HEK293 (cell line): ENCODE measurements at regions not wholly inside any gene's neighbourhood (a gene's known extent, or its start where the extent isn't known, plus 50 kb on each side); places are given as distances from the start of the nearest gene placed in this dataset.

Experiments used
- CTCF ChIA-PET: fragments of 350-600 bp; formaldehyde crosslinking; extraction: SDS; loops from one replicate; lab custom pipeline; 2021; ENCODE audit warnings: antibody characterized with exemption; lab: Yijun Ruan, JAX
- POLR2A ChIA-PET: fragments of 300-600 bp; formaldehyde crosslinking; extraction: SDS; loops from one replicate; lab custom pipeline; 2020; ENCODE audit warnings: antibody characterized with exemption, inconsistent platforms; lab: Yijun Ruan, JAX
- H3K27ac ChIP-seq: fragments of 200-500 bp; sonication (Bioruptor generic); 2 replicates; pipeline ENCODE4 v1.5.1; 2014; ENCODE audit warnings: low read depth, low read length, control low read depth, inconsistent platforms; ENCODE audit errors: extremely low read depth
- H3K36me3 ChIP-seq, 2 experiments: fragments of 200-500 bp in 1 of 2; sonication (Bioruptor generic) in 1 of 2; 1 replicate in 1 of 2; 2 replicates in 1 of 2; pipeline ENCODE4 v1.5.1; 2014 to 2017; ENCODE audit warnings: inconsistent platforms in 2 of 2, low read length in 2 of 2; ENCODE audit not compliant: control insufficient read depth in 2 of 2, insufficient read depth in 1 of 2
- H3K4me1 ChIP-seq: fragments of 200-500 bp; sonication (Bioruptor generic); 2 replicates; pipeline ENCODE4 v1.5.1; 2014; ENCODE audit warnings: mild to moderate bottlenecking, low read length, inconsistent platforms; ENCODE audit not compliant: control insufficient read depth, insufficient read depth
- H3K4me3 ChIP-seq: 2 replicates; pipeline ENCODE4 v1.5.1; 2011; ENCODE audit warnings: low read depth, mild to moderate bottlenecking, control low read depth, low read length, moderate library complexity
- H3K9me3 ChIP-seq: fragments of 200-500 bp; sonication (Bioruptor generic); 2 replicates; pipeline ENCODE4 v1.5.1; 2014; ENCODE audit warnings: low read depth, low read length, inconsistent platforms; ENCODE audit not compliant: control insufficient read depth, insufficient read depth
- GFI1B ChIP-seq: fragments of 450-650 bp; formaldehyde crosslinking; IDR thresholded peaks from 2 replicates; pipeline ENCODE4 v1.5.1; 2016; ENCODE audit warnings: missing biosample characterization, missing genetic modification characterization
- INSM2 ChIP-seq: fragments of 450-650 bp; formaldehyde crosslinking; IDR thresholded peaks from 2 replicates; pipeline ENCODE4 v1.5.1; 2016; ENCODE audit warnings: missing biosample characterization, missing genetic modification characterization
- KLF10 ChIP-seq: fragments of 450-650 bp; IDR thresholded peaks from 2 replicates; pipeline ENCODE4 v1.5.1; 2018; ENCODE audit warnings: missing biosample characterization, mild to moderate bottlenecking, missing genetic modification characterization
- PRDM4 ChIP-seq: fragments of 450-650 bp; formaldehyde crosslinking; IDR thresholded peaks from 2 replicates; pipeline ENCODE4 v1.5.1; 2017; ENCODE audit warnings: missing biosample characterization, missing genetic modification characterization
- SCRT1 ChIP-seq: fragments of 450-650 bp; formaldehyde crosslinking; IDR thresholded peaks from 2 replicates; pipeline ENCODE4 v1.5.1; 2016; ENCODE audit warnings: missing biosample characterization, missing genetic modification characterization, borderline replicate concordance
- SP7 ChIP-seq: fragments of 450-650 bp; formaldehyde crosslinking; IDR thresholded peaks from 2 replicates; pipeline ENCODE4 v1.5.1; 2016; ENCODE audit warnings: missing biosample characterization, missing genetic modification characterization
- ZBTB1 ChIP-seq: fragments of 450-650 bp; formaldehyde crosslinking; IDR thresholded peaks from 2 replicates; pipeline ENCODE4 v1.5.1; 2016; ENCODE audit warnings: missing biosample characterization, missing genetic modification characterization
- ZBTB11 ChIP-seq: fragments of 450-650 bp; formaldehyde crosslinking; conservative IDR thresholded peaks from 2 replicates; pipeline ENCODE4 v1.5.1; 2016; ENCODE audit warnings: low read depth, missing biosample characterization, missing genetic modification characterization
- ZFHX2 ChIP-seq: fragments of 450-650 bp; formaldehyde crosslinking; conservative IDR thresholded peaks from 2 replicates; pipeline ENCODE4 v1.5.1; 2016; ENCODE audit warnings: missing biosample characterization, missing genetic modification characterization
- ZNF302 ChIP-seq: fragments of 450-650 bp; formaldehyde crosslinking; IDR thresholded peaks from 2 replicates; pipeline ENCODE4 v1.5.1; 2016; ENCODE audit warnings: missing biosample characterization, missing genetic modification characterization, low read depth
- ZNF324 ChIP-seq: fragments of 450-650 bp; formaldehyde crosslinking; IDR thresholded peaks from 2 replicates; pipeline ENCODE4 v1.5.1; 2016; ENCODE audit warnings: missing biosample characterization, missing genetic modification characterization
- ZNF341 ChIP-seq: fragments of 450-650 bp; formaldehyde crosslinking; IDR thresholded peaks from 2 replicates; pipeline ENCODE4; 2016; ENCODE audit warnings: low read depth, missing biosample characterization, missing genetic modification characterization
- ZNF366 ChIP-seq: fragments of 450-650 bp; formaldehyde crosslinking; conservative IDR thresholded peaks from 2 replicates; pipeline ENCODE4 v1.5.1; 2016; ENCODE audit warnings: missing biosample characterization, missing genetic modification characterization
- ZNF391 ChIP-seq: fragments of 450-650 bp; formaldehyde crosslinking; IDR thresholded peaks from 2 replicates; pipeline ENCODE4 v1.5.1; 2016; ENCODE audit warnings: low read depth, missing biosample characterization, missing genetic modification characterization, borderline replicate concordance
- ZNF449 ChIP-seq: fragments of 450-650 bp; formaldehyde crosslinking; IDR thresholded peaks from 2 replicates; pipeline ENCODE4 v1.5.1; 2017; ENCODE audit warnings: missing biosample characterization, mild to moderate bottlenecking, missing genetic modification characterization, moderate library complexity
- ZNF600 ChIP-seq: fragments of 450-650 bp; formaldehyde crosslinking; IDR thresholded peaks from 2 replicates; pipeline ENCODE4 v1.5.1; 2016; ENCODE audit warnings: missing biosample characterization, missing genetic modification characterization
- ZNF654 ChIP-seq: fragments of 450-650 bp; formaldehyde crosslinking; IDR thresholded peaks from 2 replicates; pipeline ENCODE4 v1.5.1; 2016; ENCODE audit warnings: low read depth, missing biosample characterization, missing genetic modification characterization
- ZNF658 ChIP-seq: fragments of 450-650 bp; formaldehyde crosslinking; IDR thresholded peaks from 2 replicates; pipeline ENCODE4; 2016; ENCODE audit warnings: missing biosample characterization, missing genetic modification characterization
- ZNF670 ChIP-seq: fragments of 450-650 bp; formaldehyde crosslinking; IDR thresholded peaks from 2 replicates; pipeline ENCODE4 v1.5.1; 2016; ENCODE audit warnings: missing biosample characterization, missing genetic modification characterization, low read depth
- ZNF843 ChIP-seq: fragments of 450-650 bp; formaldehyde crosslinking; IDR thresholded peaks from 2 replicates; pipeline ENCODE4 v1.5.1; 2016; ENCODE audit warnings: missing biosample characterization, missing genetic modification characterization

GRCh38 chr5:39542511-39543285 lies 117.9 kb upstream of the DAB2 start:
- H3K9me3 ChIP-seq = no peaks in the 10 kb centered on the region
- no peak overlapping the region for H3K4me3 ChIP-seq
- H3K36me3 ChIP-seq = no peaks in the 10 kb centered on the region
- TF ChIP-seq KLF10 (tag by site-specific recombination) (no peak), ZNF600 (tag by site-specific recombination) (no peak), ZNF654 (tag by site-specific recombination) (no peak), ZNF670 (tag by site-specific recombination) (no peak), ZNF324 (no peak), ZNF366 (tag by site-specific recombination) (no peak), ZBTB11 (tag by site-specific recombination) (no peak), SP7 (no peak), GFI1B (tag by site-specific recombination) (no peak), ZNF658 (tag by site-specific recombination) (no peak)
- H3K4me1 ChIP-seq = no peaks in the 10 kb centered on the region
- POLR2A ChIA-PET = no interaction called here
- no peak overlapping the region for H3K27ac ChIP-seq
- CTCF ChIA-PET = interaction anchor here (0.6 to 5.3 kb wide), 12 partner anchors 24 to 1469 kb away, joined by 3 to 77 read pairs (median 3); no protein-coding TSS in a partner anchor

GRCh38 chr5:39541920-39542319 lies 117.1 kb upstream of the DAB2 start:
- TF ChIP-seq ZFHX2 (tag by site-specific recombination) (no peak), ZBTB1 (tag by site-specific recombination) (no peak), PRDM4 (tag by site-specific recombination) (no peak), SCRT1 (tag by site-specific recombination) (no peak)
- Histone ChIP-seq H3K4me3 (no peak overlapping the region), H3K9me3 (no peaks in the 10 kb centered on the region), H3K36me3 (no peaks in the 10 kb centered on the region), H3K27ac (no peak overlapping the region), H3K4me1 (no peaks in the 10 kb centered on the region)
- ChIA-PET CTCF (interaction anchor here (0.6 to 5.3 kb wide), 7 partner anchors 23 to 395 kb away, joined by 3 to 77 read pairs (median 3); no protein-coding TSS in a partner anchor), POLR2A (no interaction called here)

GRCh38 chr5:39539470-39539869 lies 114.7 kb upstream of the DAB2 start:
- ChIA-PET POLR2A (no interaction called here), CTCF (interaction anchor here (0.5 to 2.8 kb wide), 2 partner anchors 19 to 163 kb away, joined by 3 to 10 read pairs; no protein-coding TSS in a partner anchor)
- no peak overlapping the region for H3K27ac ChIP-seq
- TF ChIP-seq ZNF843 = no peak
- TF ChIP-seq ZNF449 (tag by site-specific recombination) = no peak
- no peak for TF ChIP-seq ZNF391 (tag by site-specific recombination)
- no peak for TF ChIP-seq ZNF302 (tag by site-specific recombination)
- no peak for TF ChIP-seq ZNF341 (tag by site-specific recombination)
- no peak for TF ChIP-seq INSM2 (tag by site-specific recombination)
- H3K4me1 ChIP-seq = no peaks in the 10 kb centered on the region
- H3K4me3 ChIP-seq = no peak overlapping the region
- H3K9me3 ChIP-seq = no peaks in the 10 kb centered on the region
- no peaks in the 10 kb centered on the region for H3K36me3 ChIP-seq
